ENCODE measurements at regions not wholly inside any gene's neighbourhood (a gene's known extent, or its start where the extent isn't known, plus 50 kb on each side); places are given as distances from the start of the nearest gene placed in this dataset.
"Not testable (repeated sequence)": the region's sequence is repeated elsewhere in the genome, so short reads cannot be mapped to it uniquely, and the experiment has no call there.

DNA sequence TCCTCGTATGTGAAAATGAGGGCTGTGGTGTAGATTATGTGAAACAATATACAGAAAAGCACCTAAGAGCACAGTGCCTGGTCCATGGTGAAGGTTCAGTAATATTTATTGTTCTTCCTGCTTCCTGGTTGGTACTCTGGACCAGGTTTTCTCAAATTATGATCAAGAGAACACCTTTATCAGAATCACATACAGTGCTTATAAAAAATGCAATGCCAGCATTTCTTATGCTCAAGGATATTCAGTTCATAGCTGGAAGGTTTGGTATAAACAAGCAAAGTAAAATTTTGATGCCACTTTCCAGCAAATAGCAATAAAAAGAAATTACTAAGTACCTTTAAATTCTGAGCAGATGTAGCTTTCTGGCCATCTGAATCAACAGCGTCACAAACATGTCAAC lies 1412.4 kb downstream of the RPA4 start:
- TF ChIP-seq, protein P1, sequence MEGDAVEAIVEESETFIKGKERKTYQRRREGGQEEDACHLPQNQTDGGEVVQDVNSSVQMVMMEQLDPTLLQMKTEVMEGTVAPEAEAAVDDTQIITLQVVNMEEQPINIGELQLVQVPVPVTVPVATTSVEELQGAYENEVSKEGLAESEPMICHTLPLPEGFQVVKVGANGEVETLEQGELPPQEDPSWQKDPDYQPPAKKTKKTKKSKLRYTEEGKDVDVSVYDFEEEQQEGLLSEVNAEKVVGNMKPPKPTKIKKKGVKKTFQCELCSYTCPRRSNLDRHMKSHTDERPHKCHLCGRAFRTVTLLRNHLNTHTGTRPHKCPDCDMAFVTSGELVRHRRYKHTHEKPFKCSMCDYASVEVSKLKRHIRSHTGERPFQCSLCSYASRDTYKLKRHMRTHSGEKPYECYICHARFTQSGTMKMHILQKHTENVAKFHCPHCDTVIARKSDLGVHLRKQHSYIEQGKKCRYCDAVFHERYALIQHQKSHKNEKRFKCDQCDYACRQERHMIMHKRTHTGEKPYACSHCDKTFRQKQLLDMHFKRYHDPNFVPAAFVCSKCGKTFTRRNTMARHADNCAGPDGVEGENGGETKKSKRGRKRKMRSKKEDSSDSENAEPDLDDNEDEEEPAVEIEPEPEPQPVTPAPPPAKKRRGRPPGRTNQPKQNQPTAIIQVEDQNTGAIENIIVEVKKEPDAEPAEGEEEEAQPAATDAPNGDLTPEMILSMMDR (IDR thresholded peaks at IDR 0.05), result no peak
- TF ChIP-seq POLR2A (IDR thresholded peaks at IDR 0.05), result no peak
- no peaks in the 10 kb centered on the region for H3K36me3 ChIP-seq
- DNase-seq, result no peak
- H3K27ac ChIP-seq, result no peak overlapping the region
- no peaks in the 10 kb centered on the region for H3K9me3 ChIP-seq
- H3K4me1 ChIP-seq, result no peaks in the 10 kb centered on the region
- H3K4me3 ChIP-seq, result no peak overlapping the region
- H3K27me3 ChIP-seq, result no peaks in the 10 kb centered on the region

DNA sequence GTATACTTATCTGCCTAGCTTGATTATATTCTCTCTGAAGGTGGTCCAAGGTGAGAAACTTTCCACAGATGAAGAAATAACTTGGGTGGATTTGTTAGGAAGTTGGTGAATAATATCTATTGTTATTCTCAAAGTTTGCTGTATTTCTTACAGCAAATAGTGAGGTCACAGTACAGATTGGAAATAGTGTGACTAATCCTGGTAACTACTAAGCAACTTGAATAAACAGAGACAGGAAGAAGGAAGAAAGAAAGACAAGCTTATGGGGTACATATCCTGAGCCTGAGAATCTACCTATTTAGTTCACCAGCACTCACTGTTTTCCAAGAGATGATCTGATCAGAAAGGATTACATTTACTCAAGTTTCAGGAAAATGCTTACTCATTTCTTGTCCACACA lies 1416.1 kb downstream of the RPA4 start:
- no peak overlapping the region for H3K27ac ChIP-seq
- no peaks in the 10 kb centered on the region for H3K36me3 ChIP-seq
- no peak overlapping the region for H3K4me3 ChIP-seq
- no peaks in the 10 kb centered on the region for H3K9me3 ChIP-seq
- no peaks in the 10 kb centered on the region for H3K4me1 ChIP-seq
- no peaks in the 10 kb centered on the region for H3K27me3 ChIP-seq
- DNase-seq, result no peak
- no peak for TF ChIP-seq POLR2A (IDR thresholded peaks at IDR 0.05)
- TF ChIP-seq, protein P1 (IDR thresholded peaks at IDR 0.05), result no peak

DNA sequence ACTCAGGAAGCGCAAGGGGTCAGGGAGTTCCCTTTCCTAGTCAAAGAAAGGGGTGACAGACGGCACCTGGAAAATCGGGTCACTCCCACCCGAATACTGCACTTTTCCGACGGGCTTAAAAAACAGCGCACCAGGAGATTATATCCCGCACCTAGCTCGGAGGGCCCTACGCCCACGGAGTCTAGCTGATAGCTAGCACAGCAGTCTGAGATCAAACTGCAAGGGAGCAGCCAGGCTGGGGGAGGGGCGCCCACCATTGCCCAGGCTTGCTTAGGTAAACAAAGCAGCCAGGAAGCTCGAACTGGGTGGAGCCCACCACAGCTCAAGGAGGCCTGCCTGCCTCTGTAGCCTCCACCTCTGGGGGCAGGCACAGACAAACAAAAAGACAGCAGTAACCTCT lies 1416.8 kb downstream of the RPA4 start:
- H3K27ac ChIP-seq, H3K9me3 ChIP-seq, H3K27me3 ChIP-seq, DNase-seq, H3K36me3 ChIP-seq, H3K4me3 ChIP-seq, H3K4me1 ChIP-seq: not testable (repeated sequence)

DNA sequence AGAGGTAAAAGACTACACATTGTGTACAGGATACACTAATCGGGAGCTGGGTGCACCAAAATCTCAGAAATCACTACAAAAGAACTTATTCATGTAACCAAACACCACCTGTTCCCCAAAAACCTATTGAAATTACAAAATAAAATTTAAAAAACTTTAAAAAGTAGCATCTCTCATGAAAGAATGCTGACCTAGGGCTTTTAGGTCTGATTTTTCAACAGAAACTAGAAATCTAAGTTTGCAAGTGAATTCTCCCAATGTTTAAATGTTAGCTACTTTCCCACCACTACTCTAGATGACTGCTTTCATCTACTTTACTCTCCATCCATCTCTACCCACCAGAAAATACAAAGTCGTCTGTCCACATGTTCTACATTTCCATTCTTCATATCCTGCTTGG lies 1447.7 kb downstream of the RPA4 start:
- no peaks in the 10 kb centered on the region for H3K36me3 ChIP-seq
- no peaks in the 10 kb centered on the region for H3K4me1 ChIP-seq
- no peak overlapping the region for H3K27ac ChIP-seq
- no peaks in the 10 kb centered on the region for H3K9me3 ChIP-seq
- no peak for DNase-seq
- no peak overlapping the region for H3K4me3 ChIP-seq
- no peak for TF ChIP-seq POLR2A (IDR thresholded peaks at IDR 0.05)
- TF ChIP-seq, protein P1 (IDR thresholded peaks at IDR 0.05), result no peak
- H3K27me3 ChIP-seq, result no peaks in the 10 kb centered on the region

DNA sequence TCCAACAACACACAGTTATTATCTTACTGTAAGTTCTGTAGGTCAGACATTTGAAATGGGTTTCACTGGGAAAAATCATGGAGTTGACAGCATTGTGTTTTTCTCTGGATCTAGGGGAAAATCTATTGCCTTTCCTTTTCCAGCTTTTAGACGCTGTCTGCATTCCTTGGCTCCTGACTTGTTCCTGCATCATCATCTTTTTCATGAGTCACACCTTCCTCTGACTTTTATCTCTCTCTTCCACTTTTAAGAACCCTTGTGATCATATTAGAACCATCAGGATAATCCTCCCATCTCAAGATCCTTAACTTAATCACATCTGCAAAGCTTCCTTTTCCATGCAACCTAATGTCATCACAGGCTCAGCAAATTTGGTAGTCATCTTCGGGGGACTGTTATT lies 1454.8 kb downstream of the RPA4 start:
- no peaks in the 10 kb centered on the region for H3K4me1 ChIP-seq
- no peak for DNase-seq
- no peaks in the 10 kb centered on the region for H3K27me3 ChIP-seq
- H3K27ac ChIP-seq, result no peak overlapping the region
- no peaks in the 10 kb centered on the region for H3K9me3 ChIP-seq
- H3K4me3 ChIP-seq, result no peak overlapping the region
- H3K36me3 ChIP-seq, result no peaks in the 10 kb centered on the region
- TF ChIP-seq POLR2A (IDR thresholded peaks at IDR 0.05), result no peak
- TF ChIP-seq, protein P1 (IDR thresholded peaks at IDR 0.05), result no peak

DNA sequence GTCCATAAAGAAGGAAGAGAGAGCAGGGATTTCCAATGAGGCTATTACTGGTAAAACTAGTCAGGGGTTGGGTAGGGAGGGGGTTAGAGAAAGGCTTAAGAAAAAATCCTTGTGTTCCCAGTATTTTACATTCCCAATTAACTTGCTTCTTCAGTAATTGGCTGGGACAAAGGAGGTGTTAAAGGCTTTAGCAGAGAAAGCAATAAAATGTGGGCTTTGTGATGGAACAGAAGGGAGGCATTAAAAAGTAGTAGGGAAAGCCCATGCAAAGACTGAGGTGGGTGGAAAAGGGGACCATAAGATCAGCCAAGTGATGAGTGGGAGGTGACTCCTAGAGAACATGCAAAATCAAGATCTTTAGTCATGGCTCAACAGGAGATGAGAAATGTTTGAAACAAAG lies 1467.2 kb downstream of the RPA4 start:
- Histone ChIP-seq H3K9me3 (no peaks in the 10 kb centered on the region), H3K27me3 (no peaks in the 10 kb centered on the region), H3K27ac (no peak overlapping the region), H3K4me3 (no peak overlapping the region), H3K4me1 (no peaks in the 10 kb centered on the region), H3K36me3 (no peaks in the 10 kb centered on the region)
- DNase-seq, result no peak
- TF ChIP-seq, protein P1 (IDR thresholded peaks at IDR 0.05), result no peak
- no peak for TF ChIP-seq POLR2A (IDR thresholded peaks at IDR 0.05)
